HFFc6 (cell line): ENCODE measurements at regions not wholly inside any gene's neighbourhood (a gene's known extent, or its start where the extent isn't known, plus 50 kb on each side); places are given as distances from the start of the nearest gene placed in this dataset.

Experiments used
- DNase-seq: peaks from one replicate; pipeline ENCODE4 v3.0.0-alpha.2; 2018
- H3K27ac Mint-ChIP-seq: 2 replicates; pipeline ENCODE4 v1.8.0; 2020; ENCODE audit warnings: mild to moderate bottlenecking, mixed read lengths
- H3K27me3 Mint-ChIP-seq: 2 replicates; pipeline ENCODE4 v1.8.0; 2021; ENCODE audit warnings: mild to moderate bottlenecking, moderate library complexity, mixed read lengths; ENCODE audit not compliant: insufficient read depth
- H3K36me3 Mint-ChIP-seq: 2 replicates; pipeline ENCODE4 v1.8.0; 2021; ENCODE audit warnings: low read depth, mixed read lengths
- H3K4me1 Mint-ChIP-seq: 2 replicates; pipeline ENCODE4 v1.8.0; 2020; ENCODE audit warnings: low read depth, mixed read lengths
- H3K4me3 Mint-ChIP-seq: 2 replicates; pipeline ENCODE4 v1.8.0; 2020; ENCODE audit warnings: mild to moderate bottlenecking, moderate library complexity, mixed read lengths
- H3K9me3 Mint-ChIP-seq: 2 replicates; pipeline ENCODE4 v1.8.0; 2020; ENCODE audit warnings: mild to moderate bottlenecking, mixed read lengths
- TF ChIP-seq, protein P1 (sequence below): fragments of 200-600 bp; sonication (generic); IDR thresholded peaks from 2 replicates; pipeline ENCODE4 v1.5.0; 2021; ENCODE audit warnings: antibody characterized with exemption, mild to moderate bottlenecking

DNA sequence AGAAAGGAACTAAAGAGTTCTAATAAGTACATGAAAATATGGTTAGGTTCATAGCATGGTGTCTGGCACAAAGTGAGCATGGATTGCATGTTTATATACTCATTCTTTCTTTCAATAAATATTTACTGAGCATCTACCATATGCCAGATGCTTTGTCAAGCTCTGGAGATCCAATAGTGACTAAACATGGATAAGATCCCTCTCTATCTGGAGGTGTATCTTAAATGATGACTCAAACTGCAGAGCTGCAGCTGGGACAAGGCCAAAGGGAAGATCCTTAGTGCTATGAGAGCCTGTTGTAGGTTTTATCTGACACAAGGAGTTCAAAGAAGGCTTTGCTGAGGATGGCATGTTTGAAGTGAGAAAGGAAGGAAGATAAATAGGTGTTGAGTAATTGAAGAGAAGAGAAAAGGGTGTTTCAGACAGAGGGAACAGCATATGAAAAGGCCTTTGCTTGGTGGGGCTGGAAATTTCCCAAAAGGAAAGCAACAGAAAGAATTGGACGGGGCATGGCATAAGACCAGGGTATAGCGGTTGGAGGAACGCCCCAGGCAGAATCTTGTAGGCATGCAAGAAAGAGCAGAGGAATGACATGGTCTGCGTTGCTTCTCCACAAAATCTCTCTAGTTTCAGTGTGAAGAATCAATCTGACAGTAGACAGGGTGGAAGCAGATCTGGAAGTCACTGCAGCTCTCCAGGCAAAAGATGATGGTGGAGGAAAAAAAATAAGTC is 239.9 kb upstream of the LRTM1 start:
- H3K27ac Mint-ChIP-seq = peak overlapping the region; percentile 94
- H3K36me3 Mint-ChIP-seq = peaks cover 7% of the 10 kb centered on the region
- peaks cover 2% of the 10 kb centered on the region for H3K9me3 Mint-ChIP-seq
- TF ChIP-seq, protein P1, sequence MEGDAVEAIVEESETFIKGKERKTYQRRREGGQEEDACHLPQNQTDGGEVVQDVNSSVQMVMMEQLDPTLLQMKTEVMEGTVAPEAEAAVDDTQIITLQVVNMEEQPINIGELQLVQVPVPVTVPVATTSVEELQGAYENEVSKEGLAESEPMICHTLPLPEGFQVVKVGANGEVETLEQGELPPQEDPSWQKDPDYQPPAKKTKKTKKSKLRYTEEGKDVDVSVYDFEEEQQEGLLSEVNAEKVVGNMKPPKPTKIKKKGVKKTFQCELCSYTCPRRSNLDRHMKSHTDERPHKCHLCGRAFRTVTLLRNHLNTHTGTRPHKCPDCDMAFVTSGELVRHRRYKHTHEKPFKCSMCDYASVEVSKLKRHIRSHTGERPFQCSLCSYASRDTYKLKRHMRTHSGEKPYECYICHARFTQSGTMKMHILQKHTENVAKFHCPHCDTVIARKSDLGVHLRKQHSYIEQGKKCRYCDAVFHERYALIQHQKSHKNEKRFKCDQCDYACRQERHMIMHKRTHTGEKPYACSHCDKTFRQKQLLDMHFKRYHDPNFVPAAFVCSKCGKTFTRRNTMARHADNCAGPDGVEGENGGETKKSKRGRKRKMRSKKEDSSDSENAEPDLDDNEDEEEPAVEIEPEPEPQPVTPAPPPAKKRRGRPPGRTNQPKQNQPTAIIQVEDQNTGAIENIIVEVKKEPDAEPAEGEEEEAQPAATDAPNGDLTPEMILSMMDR = no peak
- peak overlapping the region; percentile 55 for H3K4me3 Mint-ChIP-seq
- no peaks in the 10 kb centered on the region for H3K27me3 Mint-ChIP-seq
- peak; percentile 88 for DNase-seq
- peaks cover 86% of the 10 kb centered on the region for H3K4me1 Mint-ChIP-seq

DNA sequence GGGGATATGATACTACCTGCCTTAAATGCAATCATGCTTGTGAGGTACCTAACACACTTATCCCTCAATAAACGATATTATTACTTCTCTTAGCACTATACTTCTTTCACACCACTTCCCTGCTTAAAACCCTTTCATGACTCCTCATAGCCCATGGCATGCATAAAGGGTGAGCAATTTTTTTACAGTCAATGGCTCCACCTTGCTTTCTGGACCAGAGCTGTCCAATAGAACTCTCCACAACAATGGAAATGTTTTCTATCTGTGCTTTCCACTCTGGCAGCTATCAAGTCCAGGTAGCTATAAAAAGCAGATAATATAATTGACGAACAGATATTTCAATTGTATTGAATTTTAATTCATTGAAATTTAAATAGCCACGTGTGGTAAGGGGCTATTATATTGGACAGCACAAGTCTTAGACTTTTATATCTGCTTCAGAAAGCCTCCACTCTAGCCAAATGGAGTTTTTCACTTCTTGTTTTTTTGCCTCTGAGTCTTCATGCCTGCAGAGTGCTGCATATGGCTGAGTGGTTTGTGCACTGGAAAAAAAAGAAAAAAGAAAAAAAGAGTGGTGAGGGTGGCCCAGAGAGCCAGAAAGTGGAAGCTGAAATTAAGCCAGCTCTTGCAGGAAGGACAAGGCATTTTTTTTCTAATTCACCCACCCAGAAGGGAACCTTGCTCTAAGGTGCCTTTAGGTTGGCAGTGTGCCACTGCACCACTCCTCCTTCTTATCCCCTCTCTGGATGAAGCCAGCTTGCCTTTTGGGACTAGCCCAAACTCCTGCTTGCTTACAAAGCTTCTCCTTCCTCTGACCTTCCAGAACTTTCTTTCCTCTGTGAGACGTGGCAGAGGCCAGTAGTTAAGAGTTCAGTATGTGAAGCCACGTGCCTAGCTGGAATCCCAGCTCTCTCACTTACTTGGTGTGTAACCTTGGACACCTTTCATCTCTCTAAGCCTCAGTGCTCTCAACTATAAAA is 239.0 kb upstream of the LRTM1 start:
- Mint-ChIP-seq H3K27ac (peak overlapping the region; percentile 94), H3K9me3 (no peaks in the 10 kb centered on the region), H3K4me3 (peak overlapping the region; percentile 25; the same call in 1 of the 2 replicates), H3K4me1 (peaks cover 94% of the 10 kb centered on the region), H3K36me3 (peaks cover 6% of the 10 kb centered on the region; the same call in 1 of the 2 replicates), H3K27me3 (no peaks in the 10 kb centered on the region)
- peak; percentile 34 for DNase-seq
- TF ChIP-seq, protein P1 = peak; percentile 27; the same call in 1 of the 2 replicates

DNA sequence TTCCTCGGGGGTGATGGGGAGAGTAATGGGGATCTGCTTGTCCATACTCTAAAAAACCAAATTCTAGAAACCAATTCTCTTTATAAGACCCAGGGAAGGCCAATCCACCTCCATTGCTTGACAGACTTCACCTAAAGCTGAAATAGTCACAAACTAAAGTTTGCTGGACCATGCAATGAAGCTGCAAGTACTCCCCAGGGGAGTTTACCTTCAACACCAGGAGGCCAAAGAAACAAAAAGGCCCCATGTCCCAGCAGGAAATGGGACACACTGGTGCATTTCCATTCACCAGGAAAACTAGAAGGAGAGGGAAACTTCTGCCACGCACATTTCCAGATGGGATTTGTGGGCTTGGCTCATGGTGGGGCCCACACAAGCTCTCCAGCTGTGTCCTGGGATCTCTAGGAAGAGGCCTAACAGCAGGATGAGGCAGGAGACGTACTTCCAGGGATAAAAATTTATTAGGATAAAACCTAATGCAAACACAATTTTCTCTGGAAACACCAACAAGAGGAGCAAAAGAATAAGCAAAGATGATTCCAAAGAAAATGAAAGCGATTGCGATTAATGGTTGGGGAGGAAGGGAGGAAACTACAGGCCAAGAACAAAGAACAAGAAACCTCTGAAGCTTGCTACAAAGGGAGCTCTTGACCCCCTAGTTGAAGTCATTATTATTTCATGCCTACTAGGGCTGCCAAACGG is 238.0 kb upstream of the LRTM1 start:
- TF ChIP-seq, protein P1 = no peak
- no peak for DNase-seq
- Mint-ChIP-seq H3K36me3 (no peaks in the 10 kb centered on the region), H3K4me1 (peaks cover 96% of the 10 kb centered on the region), H3K4me3 (no peak overlapping the region), H3K9me3 (no peaks in the 10 kb centered on the region), H3K27ac (peak overlapping the region; percentile 35), H3K27me3 (no peaks in the 10 kb centered on the region)

DNA sequence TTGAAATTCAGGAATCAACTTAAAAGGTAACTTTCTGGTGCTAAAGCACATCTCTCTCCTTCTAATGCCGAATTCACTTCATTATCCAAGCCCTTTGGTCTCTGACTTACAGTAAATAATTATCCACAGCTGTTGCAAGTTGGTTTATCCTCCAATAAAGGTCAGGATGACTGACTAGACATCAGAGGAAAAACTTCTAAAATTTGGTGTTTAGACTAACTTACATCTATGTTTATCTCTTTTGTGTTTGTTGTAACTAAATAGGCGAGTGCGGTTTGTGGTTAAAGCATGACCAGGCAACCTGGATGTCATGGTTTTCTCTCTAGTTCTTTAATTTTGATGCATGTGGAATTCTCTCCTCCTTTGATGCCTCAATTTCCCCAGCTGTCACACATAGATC is 237.4 kb upstream of the LRTM1 start:
- Mint-ChIP-seq H3K27ac (peak overlapping the region; percentile 35; the same call in 1 of the 2 replicates), H3K36me3 (no peaks in the 10 kb centered on the region), H3K4me3 (no peak overlapping the region), H3K4me1 (peaks cover 96% of the 10 kb centered on the region), H3K9me3 (no peaks in the 10 kb centered on the region), H3K27me3 (no peaks in the 10 kb centered on the region; the same call in 1 of the 2 replicates)
- TF ChIP-seq, protein P1 = no peak
- DNase-seq = no peak

DNA sequence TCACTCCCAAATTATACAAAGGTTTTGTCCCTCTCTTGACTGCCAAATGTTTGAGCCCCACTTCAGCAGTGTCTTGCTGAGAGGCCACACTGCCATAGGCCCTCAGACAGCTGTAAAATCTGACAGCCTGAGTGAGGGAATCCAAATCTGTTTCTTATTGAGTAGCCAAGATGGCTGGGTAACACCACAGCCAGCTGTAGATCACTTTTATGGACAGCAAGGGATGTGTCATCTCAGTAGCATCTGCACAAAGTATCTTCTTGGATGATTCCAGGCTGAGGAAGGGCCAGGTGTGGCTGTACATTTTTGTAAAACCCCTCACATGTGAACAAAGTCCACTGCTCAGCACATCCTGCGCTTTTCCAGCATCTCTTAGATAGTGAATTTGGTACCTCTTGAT is 237.0 kb upstream of the LRTM1 start:
- H3K4me1 Mint-ChIP-seq = peaks cover 96% of the 10 kb centered on the region
- H3K27ac Mint-ChIP-seq = peak overlapping the region; percentile 35; the same call in 1 of the 2 replicates
- H3K27me3 Mint-ChIP-seq = no peaks in the 10 kb centered on the region; the same call in 1 of the 2 replicates
- H3K4me3 Mint-ChIP-seq = no peak overlapping the region
- H3K36me3 Mint-ChIP-seq = no peaks in the 10 kb centered on the region
- TF ChIP-seq, protein P1 = no peak
- peak; percentile 30 for DNase-seq
- H3K9me3 Mint-ChIP-seq = no peaks in the 10 kb centered on the region
